Upper lobe of left lung (tissue), 4 donors: ENCODE measurements at regions not wholly inside any gene's neighbourhood (a gene's known extent, or its start where the extent isn't known, plus 50 kb on each side); places are given as distances from the start of the nearest gene placed in this dataset.

Experiments
- CTCF ChIP-seq, 6 experiments: fragments of 450-650 bp in 4 of 6; fragments of 200-600 bp in 2 of 6; sonication (generic) in 2 of 6; IDR thresholded peaks; one replicate each; pipeline ENCODE4 v1.5.1; 2016 to 2019; ENCODE audit warnings: antibody characterized with exemption in 6 of 6
- EP300 ChIP-seq, 4 donors: sonication (generic); formaldehyde crosslinking; IDR thresholded peaks; one replicate each; pipeline ENCODE4 v1.5.1; 2017; ENCODE audit warnings: antibody characterized with exemption in 4 of 4, control low read depth in 2 of 4

GRCh38 chr9:6078382-6079105 lies 63.1 kb upstream of the RANBP6 start:
- TF ChIP-seq CTCF (IDR thresholded peaks at IDR 0.05) = no peak
- TF ChIP-seq EP300 (IDR thresholded peaks at IDR 0.05) = no peak
